Fibroblast of pulmonary artery (primary cell): ENCODE measurements at regions not wholly inside any gene's neighbourhood (a gene's known extent, or its start where the extent isn't known, plus 50 kb on each side); places are given as distances from the start of the nearest gene placed in this dataset.

Source experiments
- DNase-seq: peaks from one replicate; pipeline ENCODE4 v3.0.0-alpha.2; 2010; ENCODE audit warnings: low read depth
- H3K4me3 ChIP-seq: replicated peaks from 2 replicates; pipeline ENCODE4 v1.5.1; 2011; ENCODE audit warnings: low read depth, mild to moderate bottlenecking, control low read depth, low read length, moderate library complexity
- CTCF ChIP-seq: IDR thresholded peaks from 2 replicates; pipeline ENCODE4 v1.5.1; 2011; ENCODE audit warnings: mild to moderate bottlenecking, control low read depth, low read length, inconsistent platforms; ENCODE audit errors: missing control alignments

- H3K4me3 ChIP-seq: no peak overlapping the region
- no peak for TF ChIP-seq CTCF
- DNase-seq: no peak
Measured at GRCh38 chr19:30882411-30883005, 466.7 kb downstream of the TSHZ3 start.

GRCh38 chr19:30881930-30882329, 467.3 kb downstream of the TSHZ3 start:
- no peak overlapping the region for H3K4me3 ChIP-seq
- DNase-seq: no peak
- no peak for TF ChIP-seq CTCF

DNA sequence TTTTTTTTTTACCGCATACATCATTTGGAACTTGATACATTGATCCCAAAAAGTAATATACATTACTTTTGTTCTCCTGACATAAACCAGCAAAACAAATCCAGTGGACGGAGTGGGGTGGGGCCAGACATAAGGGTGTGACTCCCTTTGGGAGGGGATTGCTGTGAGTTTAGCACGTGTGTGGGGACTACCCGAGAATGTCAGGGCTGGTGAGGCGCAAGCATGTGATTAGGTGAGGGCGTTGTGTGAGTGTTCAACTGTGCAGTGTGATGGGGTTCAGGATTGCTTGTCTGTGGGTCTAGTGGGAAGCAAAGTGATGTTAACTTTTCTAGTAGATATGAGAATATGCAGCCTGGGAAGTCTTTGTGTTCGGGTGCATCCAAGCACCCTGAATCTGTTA, 468.0 kb downstream of the TSHZ3 start:
- no peak for TF ChIP-seq CTCF
- no peak for DNase-seq
- no peak overlapping the region for H3K4me3 ChIP-seq

- no peak overlapping the region for H3K4me3 ChIP-seq
- TF ChIP-seq CTCF: no peak
- DNase-seq: no peak
Measured at GRCh38 chr19:30880551-30880950, 468.7 kb downstream of the TSHZ3 start.

DNA sequence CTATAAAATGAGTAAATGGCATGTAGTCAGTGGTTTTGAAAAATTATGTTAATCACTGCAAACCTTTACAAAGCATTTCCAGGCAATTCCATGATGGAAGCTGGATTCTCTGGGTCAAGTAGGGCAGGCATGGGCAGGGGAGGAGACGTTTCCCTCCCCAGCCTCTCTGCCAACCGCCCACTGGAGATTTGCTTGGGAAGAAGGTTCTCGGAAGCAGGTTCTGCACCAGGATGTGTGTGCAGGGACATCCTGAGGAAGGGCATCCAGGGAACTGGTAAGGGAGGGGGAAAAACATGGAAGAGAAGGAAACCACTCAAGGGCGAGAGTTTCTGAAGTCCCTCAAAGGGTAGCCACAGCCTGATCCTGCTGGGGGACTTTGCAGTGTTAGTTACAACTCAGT, 469.1 kb downstream of the TSHZ3 start:
- H3K4me3 ChIP-seq: no peak overlapping the region
- DNase-seq: no peak
- TF ChIP-seq CTCF: no peak

GRCh38 chr19:30879736-30880135, 469.5 kb downstream of the TSHZ3 start:
- no peak for TF ChIP-seq CTCF
- no peak for DNase-seq
- no peak overlapping the region for H3K4me3 ChIP-seq

DNA sequence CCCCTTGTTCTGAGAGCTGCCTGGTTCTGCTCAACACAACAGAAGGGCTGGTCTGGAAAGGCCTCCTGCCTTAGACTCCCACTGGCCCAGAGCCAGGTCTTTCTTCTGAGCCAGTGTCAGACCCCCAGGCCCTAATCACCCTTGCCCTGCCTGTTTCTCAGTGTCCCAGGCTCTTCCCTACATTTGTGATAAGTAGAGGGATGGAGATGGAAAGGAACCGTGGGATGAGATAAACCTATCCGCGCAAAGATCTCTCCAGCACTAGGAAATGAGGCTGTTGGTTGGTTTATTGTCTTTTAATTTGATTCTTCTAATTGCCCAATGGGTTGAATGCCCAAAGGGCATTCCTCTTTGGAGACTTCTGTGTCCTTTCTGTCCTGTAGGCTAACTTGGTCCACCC, 470.0 kb downstream of the TSHZ3 start:
- H3K4me3 ChIP-seq: no peak overlapping the region
- no peak for TF ChIP-seq CTCF
- DNase-seq: no peak
